ENCODE measurements at regions not wholly inside any gene's neighbourhood (a gene's known extent, or its start where the extent isn't known, plus 50 kb on each side); places are given as distances from the start of the nearest gene placed in this dataset.

DNA sequence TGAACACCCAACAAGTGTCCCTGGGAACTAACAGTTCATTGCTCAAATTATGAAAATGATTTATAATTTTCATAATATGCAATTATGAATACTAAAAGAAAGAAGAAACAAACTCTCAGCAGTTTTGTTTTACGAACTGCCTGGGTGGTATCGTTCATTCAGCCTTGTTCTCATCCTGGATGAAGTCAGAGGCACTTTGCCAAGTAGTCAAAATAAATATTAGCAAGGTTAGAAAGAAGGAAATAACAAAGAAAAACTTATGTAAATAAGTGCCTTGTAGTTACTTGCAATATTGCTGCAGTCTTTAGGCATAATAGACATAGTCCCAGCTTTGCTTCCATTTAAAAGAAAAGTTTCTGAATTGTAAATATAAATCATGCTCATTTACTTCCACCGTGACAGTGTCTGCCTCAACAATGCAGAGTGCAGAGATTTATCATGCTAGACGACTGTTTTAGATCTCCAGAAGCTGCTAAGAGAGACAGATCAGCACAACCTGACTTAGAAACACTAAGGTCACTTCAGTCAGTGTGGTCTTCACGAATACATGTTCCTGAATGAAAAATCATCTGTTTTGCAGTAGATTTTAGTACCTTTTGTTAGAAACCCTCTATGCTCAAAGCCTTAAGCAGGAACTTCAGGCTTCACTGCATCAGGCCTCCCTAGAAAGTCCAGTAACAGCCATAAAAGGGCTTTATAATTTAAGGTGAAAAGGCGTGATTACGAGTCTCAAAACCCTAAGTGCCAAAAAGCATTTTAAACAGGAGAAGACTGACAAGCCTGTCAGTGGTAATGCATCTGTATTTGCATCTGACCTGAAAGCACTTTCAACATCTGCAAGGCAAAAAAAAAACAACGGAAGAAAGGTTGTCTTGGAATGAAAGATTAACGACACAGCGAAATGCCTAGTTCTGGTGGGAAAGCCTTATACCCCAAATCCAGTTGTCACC lies 92.1 kb downstream of the TMEM167A start (continued):
- TF ChIP-seq SOX13 (IDR thresholded peaks at IDR 0.05) = no peak
- peak in 1 of 2 experiments; percentile 43; a peak in 2 of 4 replicates for TF ChIP-seq SOX13 (CRISPR knock-in tag; conservative IDR thresholded peaks at IDR 0.05 in 1 of 2, IDR thresholded peaks at IDR 0.05 in 1 of 2)
- TF ChIP-seq SAFB2 (CRISPR knock-in tag; IDR thresholded peaks at IDR 0.05; ENCODE audit: borderline replicate concordance, low read depth) = no peak

DNA sequence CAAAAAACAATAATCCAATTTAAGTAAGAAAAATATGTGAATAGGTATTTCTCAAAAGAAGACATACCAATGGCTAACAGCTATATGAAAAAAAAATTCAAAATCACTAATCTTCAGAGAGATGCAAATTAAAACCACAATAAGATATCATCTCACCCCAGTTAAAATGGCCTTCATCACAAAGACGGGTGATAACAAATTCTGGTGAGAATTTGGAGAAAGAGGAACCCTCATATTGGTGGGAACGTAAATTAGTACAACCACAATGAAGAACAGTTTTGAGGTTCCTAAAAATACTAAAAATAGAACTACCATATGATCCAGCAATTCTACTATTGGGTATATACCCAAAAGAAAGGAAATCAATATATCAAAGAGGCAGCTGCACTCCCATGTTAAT lies 94.3 kb downstream of the TMEM167A start:
- Histone ChIP-seq H3K4me2 (ENCODE audit: low read depth, low read length) (no peak overlapping the region), H3K27ac (ENCODE audit: extremely low read length, insufficient read depth, low read length) (no peak overlapping the region), H3K4me1 (ENCODE audit: insufficient read depth, low read length) (peaks cover 45% of the 10 kb centered on the region), H3K27me3 (ENCODE audit: control insufficient read depth in 1 of 2, insufficient read depth in 2 of 2, low read length in 2 of 2) (no peaks in the 10 kb centered on the region), H3K79me2 (ENCODE audit: insufficient read depth, low read length) (no peaks in the 10 kb centered on the region), H3K9me3 (ENCODE audit: low read length) (no peaks in the 10 kb centered on the region), H3K36me3 (replicated peaks in 1 of 2; ENCODE audit: control insufficient read depth in 1 of 2, insufficient read depth in 2 of 2, low read length in 2 of 2) (no peaks in the 10 kb centered on the region), H3K9ac (ENCODE audit: insufficient read depth, low read depth, low read length) (no peak overlapping the region), H3K4me3 (replicated peaks in 1 of 3; ENCODE audit: insufficient read depth in 1 of 3, low read depth in 2 of 3, low read length in 3 of 3) (no peak overlapping the region), H2AFZ (ENCODE audit: low read length) (no peak overlapping the region), H4K20me1 (ENCODE audit: insufficient read depth, low read length) (no peaks in the 10 kb centered on the region)
- POLR2A ChIA-PET = no interaction called here
- no peak for DNase-seq (ENCODE audit: low spot score)
- BruUV-seq (replicated peaks) = no TSS peak
- WGBS (ENCODE audit: low lambda C conversion rate) = 90% methylated on average over 2 of the region's 2 CpGs
- CTCF ChIA-PET (ENCODE audit: low intra/inter-chr PET ratio, low total read pairs) = no interaction called here
- in situ Hi-C loops (cut with HindIII; ENCODE audit: extremely low pct_ligation_motif_present, low pct_unique_long_range_greater_than_20kb) (no loop called here), intact Hi-C loops (cut with micrococcal nuclease; ENCODE audit: unreplicated experiment) (no loop called here)
- ATAC-seq = no peak
- TF ChIP-seq SIX1 (CRISPR knock-in tag; IDR thresholded peaks at IDR 0.05; ENCODE audit: borderline replicate concordance) (no peak), ZMYM3 (CRISPR knock-in tag; IDR thresholded peaks at IDR 0.05) (no peak), ZNF512B (CRISPR knock-in tag; IDR thresholded peaks at IDR 0.05; ENCODE audit: borderline replicate concordance) (no peak), SAP130 (CRISPR knock-in tag; IDR thresholded peaks at IDR 0.05; ENCODE audit: low read depth) (no peak), ZBTB44 (CRISPR knock-in tag; IDR thresholded peaks at IDR 0.05) (no peak)
- FAIRE-seq = no peak

All from HepG2 (cell line).